ENCODE measurements at regions not wholly inside any gene's neighbourhood (a gene's known extent, or its start where the extent isn't known, plus 50 kb on each side); places are given as distances from the start of the nearest gene placed in this dataset.

GRCh38 chr6:144741659-144742058 lies 456.5 kb downstream of the UTRN start:
- no peak for DNase-seq

- no peak for DNase-seq
Measured at GRCh38 chr6:144742779-144743178, 457.6 kb downstream of the UTRN start.

GRCh38 chr6:144744720-144745119 lies 459.6 kb downstream of the UTRN start:
- no peak for DNase-seq

- no peak for DNase-seq
Measured at GRCh38 chr6:144745439-144745838, 460.3 kb downstream of the UTRN start.

DNA sequence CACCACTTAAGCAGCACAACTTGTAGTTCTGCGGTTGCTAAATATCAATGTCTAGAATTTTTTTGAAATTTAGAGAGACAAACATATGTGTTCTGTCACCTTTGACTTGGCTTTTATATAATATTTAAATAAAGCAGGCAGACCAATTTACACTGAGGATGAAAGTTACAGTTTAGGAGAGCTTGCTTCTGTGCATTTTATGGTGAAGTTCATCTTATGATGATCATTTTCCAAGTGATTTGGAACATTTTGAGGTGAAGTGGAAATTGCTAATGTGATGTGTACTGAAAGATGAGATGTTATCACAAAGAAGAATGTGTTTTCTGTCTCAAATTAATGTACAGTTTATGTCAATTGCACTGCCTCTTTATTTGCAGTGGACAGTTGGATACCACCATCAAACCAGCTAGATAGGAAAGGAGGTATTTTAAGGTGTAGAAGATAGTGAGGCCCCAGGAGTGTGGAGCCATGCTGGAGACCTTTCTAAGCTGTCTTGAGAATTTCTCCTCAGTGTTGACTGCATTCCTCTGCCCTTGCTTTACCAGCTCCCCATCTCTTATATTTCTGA lies 461.9 kb downstream of the UTRN start:
- no peak for DNase-seq

GRCh38 chr6:144749263-144749662 lies 464.1 kb downstream of the UTRN start:
- no peak for DNase-seq

GRCh38 chr6:144753023-144753705 lies 468.0 kb downstream of the UTRN start:
- no peak for DNase-seq

DNA sequence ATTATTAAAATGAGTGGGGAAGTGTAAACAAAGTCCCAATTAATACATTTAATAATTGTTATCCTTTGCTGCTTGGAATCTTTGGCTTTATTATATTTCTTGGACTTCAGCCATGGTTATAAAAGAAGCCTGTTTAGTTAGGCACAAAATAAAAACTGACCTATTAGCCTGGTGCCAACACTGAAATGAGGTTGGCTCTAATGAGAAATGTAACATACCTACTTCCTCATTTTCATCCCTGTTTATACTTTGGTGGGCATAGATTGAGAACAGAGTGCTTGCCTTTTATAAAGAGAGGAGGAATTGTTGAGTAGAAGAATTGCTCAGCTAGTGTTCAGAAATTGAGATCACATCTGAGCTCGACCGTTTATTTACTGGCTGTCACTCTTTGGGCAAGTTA lies 471.3 kb downstream of the UTRN start:
- no peak for DNase-seq

GRCh38 chr6:144757299-144757698 lies 472.2 kb downstream of the UTRN start:
- DNase-seq = no peak

- DNase-seq = no peak
Measured at GRCh38 chr6:144757730-144758129, 472.6 kb downstream of the UTRN start.

- peak; percentile 49 for DNase-seq
Measured at GRCh38 chr6:144758602-144759001, 473.5 kb downstream of the UTRN start.

GRCh38 chr6:144762469-144762868 lies 477.3 kb downstream of the UTRN start:
- DNase-seq = no peak

DNA sequence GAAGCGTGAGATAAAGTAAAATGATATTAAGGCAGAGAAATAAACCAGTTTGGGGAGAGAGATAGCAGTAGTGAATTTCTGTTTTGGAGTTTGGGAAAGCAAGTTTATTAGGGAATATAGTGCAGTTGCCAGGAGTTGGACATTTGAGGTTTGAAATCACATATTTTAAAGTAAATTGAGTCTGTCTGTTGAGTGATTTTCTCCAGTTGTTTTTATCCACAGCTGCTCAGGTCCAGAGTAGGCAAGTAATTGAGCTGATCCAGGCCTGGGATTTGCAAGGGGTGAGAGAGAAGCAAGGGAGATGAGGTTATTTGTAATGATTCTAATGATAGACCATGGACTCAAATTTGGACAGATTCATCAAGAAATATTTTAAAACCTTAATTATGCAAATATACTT lies 481.9 kb downstream of the UTRN start:
- DNase-seq = no peak

- no peak for DNase-seq
Measured at GRCh38 chr6:144768551-144769075, 483.5 kb downstream of the UTRN start.

GRCh38 chr6:144769142-144769541 lies 484.0 kb downstream of the UTRN start:
- no peak for DNase-seq

DNA sequence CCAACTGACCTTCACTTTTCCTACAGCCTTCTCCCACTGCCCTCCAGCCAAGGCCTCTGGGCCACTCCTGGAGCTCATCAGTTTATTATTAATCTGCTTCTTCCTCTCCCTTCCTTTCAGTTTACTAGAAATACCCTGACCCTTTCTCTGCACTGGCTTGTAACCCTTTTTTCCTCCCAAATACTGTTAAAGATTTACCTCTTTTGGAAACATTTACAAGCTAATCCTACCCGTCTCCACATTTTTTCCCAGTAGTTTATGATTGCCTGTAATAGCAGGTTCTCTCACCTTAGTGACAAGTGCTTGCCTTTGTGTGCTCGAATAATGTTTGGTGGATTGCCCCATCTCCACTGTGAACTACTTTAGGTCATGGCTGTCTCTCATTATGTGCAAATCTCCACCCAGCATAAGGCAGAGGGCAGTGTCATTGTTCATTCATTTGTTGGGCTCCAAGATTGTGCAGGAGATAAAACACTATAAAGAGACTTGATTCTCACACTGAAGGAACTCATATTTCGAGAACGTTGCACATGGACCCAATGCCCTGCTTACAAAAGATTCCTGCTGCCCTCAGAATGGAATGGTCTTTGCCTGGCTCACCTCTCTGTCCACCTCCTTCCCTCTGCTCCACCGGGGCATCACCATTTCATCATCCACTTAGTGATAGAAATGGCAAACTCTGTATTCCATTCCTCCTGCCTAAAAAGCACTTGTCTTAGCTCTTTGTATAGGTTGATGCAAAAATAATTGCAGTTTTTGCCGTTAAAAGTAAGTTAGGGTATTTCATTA lies 491.1 kb downstream of the UTRN start:
- no peak for DNase-seq

DNA sequence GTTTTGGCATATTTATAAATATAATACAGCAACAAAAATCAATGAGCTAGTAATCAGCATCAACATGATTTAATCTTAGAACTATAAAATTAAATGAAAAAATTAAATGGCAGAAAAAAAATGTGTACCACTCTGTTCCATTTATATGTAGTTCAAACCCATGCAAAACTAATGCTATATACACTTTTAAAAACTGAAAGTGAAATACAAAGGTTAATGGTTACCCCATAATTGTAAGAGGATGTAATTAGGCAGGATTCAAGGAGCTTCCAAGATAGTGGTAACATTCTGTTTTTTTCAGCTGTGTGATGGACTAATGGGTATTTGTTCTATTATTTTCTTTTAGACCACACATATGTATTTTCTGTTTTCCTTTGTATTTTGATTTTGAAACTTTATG lies 492.1 kb downstream of the UTRN start:
- no peak for DNase-seq

DNA sequence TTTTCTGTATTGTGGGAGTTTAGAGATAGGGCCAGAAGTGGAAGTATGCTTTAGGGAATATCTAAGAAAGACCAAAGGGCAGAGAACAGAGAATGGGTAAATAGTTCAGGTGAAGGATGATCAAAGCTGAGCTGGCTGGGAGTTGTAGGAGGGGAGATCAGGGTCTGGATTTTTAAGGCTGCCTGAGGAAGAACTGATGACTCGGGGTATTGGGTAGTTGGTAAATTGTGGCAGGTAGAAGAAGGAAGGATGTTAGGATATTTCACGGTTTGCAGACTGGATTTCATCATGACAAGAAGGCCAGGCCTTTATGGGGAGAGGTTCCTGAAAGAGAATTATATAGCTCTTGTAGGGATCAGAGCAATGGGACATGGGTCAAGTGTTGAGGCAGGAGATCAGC lies 492.9 kb downstream of the UTRN start:
- no peak for DNase-seq

GRCh38 chr6:144778773-144779492 lies 493.8 kb downstream of the UTRN start:
- DNase-seq = no peak

DNA sequence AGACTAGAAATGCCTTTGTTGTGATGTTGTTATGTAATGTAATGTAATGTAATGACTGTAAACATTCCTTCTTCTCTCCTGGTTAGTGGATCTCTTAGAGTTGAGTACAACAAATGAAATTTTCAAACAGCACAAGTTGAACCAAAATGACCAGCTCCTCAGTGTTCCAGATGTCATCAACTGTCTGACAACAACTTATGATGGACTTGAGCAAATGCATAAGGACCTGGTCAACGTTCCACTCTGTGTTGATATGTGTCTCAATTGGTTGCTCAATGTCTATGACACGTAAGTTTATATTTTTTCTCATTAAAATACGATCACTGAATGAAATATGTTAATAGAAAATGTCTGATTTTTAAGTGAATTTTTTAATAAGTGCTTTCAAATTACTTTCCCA lies 496.7 kb downstream of the UTRN start:
- no peak for DNase-seq

- DNase-seq = no peak
Measured at GRCh38 chr6:144782634-144783033, 497.5 kb downstream of the UTRN start.

DNA sequence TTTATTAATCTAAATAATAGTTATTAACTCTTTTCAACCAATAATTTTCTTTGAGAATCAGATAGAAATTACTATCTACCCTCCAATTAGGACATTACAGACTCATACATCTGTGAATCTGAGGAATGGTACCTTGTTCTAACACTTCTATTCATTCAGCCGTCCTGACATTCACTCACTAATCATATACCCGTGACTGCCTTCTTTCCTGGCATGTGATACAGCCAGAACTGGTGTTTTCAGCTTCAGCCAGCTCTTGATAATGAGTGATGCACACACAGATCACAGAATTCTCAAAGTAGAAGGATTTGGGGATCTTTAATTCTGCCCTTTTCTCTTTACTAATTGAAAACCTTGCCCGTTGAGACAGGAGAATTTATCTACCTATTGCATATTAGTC lies 499.9 kb downstream of the UTRN start:
- no peak for DNase-seq

- DNase-seq = no peak
Measured at GRCh38 chr6:144786825-144787224, 501.7 kb downstream of the UTRN start.

Data from EL (cell line).